Spleen (tissue), 7 donors: ENCODE measurements at regions not wholly inside any gene's neighbourhood (a gene's known extent, or its start where the extent isn't known, plus 50 kb on each side); places are given as distances from the start of the nearest gene placed in this dataset.

ENCODE experiments used
- POLR2A ChIP-seq, 3 donors: fragments of 450-650 bp; IDR thresholded peaks; one replicate each; pipeline ENCODE4 v1.5.1; 2017; ENCODE audit warnings: antibody characterized with exemption in 3 of 3, mild to moderate bottlenecking in 1 of 3
- POLR2AphosphoS5 ChIP-seq, 3 donors: sonication (generic); formaldehyde crosslinking; IDR thresholded peaks; one replicate each; pipeline ENCODE4 v1.5.1; 2017; ENCODE audit warnings: antibody characterized with exemption in 3 of 3
- TF ChIP-seq, protein P1 (sequence below), 11 experiments: fragments of 200-600 bp in 7 of 11; fragments of 450-650 bp in 4 of 11; sonication (generic) in 4 of 11; IDR thresholded peaks in 8 of 11; conservative IDR thresholded peaks in 3 of 11; 1 replicate in 7 of 11; 2 replicates in 4 of 11; pipeline versions ENCODE4 v1.4.0 to v1.8.0; 2016 to 2021; ENCODE audit warnings: antibody characterized with exemption in 11 of 11, inconsistent platforms in 4 of 11, mild to moderate bottlenecking in 1 of 11
- donor health status: DM: no; HTN: no; CAD: no; lungs with moderate emphysema.
- donor health status: DM: no; HTN: no; CAD: no.
- donor health status: DM: no; HTN: no; CAD: no.

DNA sequence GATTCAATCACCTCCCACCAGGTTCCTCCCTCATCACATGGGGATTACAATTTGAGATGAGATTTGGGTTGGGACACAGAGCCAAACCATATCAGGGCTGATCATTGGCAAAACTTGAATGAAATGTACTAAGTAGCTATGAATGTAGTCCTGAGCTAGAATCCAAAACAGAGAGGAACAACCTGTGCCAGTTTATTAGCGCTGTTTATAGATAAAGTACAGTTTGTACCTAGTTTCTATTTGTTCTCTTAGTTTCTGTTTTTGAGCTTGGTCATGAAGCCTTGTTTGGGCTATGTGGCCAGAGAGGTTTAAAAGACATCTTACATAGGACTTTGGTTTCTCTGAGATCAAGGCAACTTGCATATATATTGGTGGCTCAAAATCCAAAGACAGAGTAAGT lies 66.9 kb upstream of the INPP4B start:
- TF ChIP-seq, protein P1, sequence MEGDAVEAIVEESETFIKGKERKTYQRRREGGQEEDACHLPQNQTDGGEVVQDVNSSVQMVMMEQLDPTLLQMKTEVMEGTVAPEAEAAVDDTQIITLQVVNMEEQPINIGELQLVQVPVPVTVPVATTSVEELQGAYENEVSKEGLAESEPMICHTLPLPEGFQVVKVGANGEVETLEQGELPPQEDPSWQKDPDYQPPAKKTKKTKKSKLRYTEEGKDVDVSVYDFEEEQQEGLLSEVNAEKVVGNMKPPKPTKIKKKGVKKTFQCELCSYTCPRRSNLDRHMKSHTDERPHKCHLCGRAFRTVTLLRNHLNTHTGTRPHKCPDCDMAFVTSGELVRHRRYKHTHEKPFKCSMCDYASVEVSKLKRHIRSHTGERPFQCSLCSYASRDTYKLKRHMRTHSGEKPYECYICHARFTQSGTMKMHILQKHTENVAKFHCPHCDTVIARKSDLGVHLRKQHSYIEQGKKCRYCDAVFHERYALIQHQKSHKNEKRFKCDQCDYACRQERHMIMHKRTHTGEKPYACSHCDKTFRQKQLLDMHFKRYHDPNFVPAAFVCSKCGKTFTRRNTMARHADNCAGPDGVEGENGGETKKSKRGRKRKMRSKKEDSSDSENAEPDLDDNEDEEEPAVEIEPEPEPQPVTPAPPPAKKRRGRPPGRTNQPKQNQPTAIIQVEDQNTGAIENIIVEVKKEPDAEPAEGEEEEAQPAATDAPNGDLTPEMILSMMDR (IDR thresholded peaks at IDR 0.05 in 8 of 11, conservative IDR thresholded peaks at IDR 0.05 in 3 of 11), result no peak
- no peak for TF ChIP-seq POLR2A (IDR thresholded peaks at IDR 0.05)
- no peak for TF ChIP-seq POLR2AphosphoS5 (IDR thresholded peaks at IDR 0.05)
